T-helper 17 cell (primary cell): ENCODE measurements at regions not wholly inside any gene's neighbourhood (a gene's known extent, or its start where the extent isn't known, plus 50 kb on each side); places are given as distances from the start of the nearest gene placed in this dataset.
"Not testable (repeated sequence)": the region's sequence is repeated elsewhere in the genome, so short reads cannot be mapped to it uniquely, and the experiment has no call there.

Experiments used
- ATAC-seq: fragments of 150-1000 bp; cut with Tn5 transposase; 2 replicates; pipeline ENCODE4 v1.10.0; 2021; ENCODE audit warnings: mild to moderate bottlenecking, moderate library complexity
- DNase-seq, 3 donors: peaks; one replicate each; pipeline versions ENCODE4 v3.0.0 to v3.0.0-alpha.2; 2020 to 2021
- H3K9me3 ChIP-seq: one replicate; pipeline ENCODE4 v1.7.0; 2013; ENCODE audit warnings: low read length, mild to moderate bottlenecking; ENCODE audit not compliant: control insufficient read depth, poor library complexity, severe bottlenecking
- H3K27ac Mint-ChIP-seq: one replicate; pipeline ENCODE4 v1.8.0; 2022; ENCODE audit warnings: mild to moderate bottlenecking, moderate library complexity, mixed read lengths
- H3K27me3 Mint-ChIP-seq: one replicate; pipeline ENCODE4 v1.8.0; 2022; ENCODE audit warnings: mixed read lengths
- H3K36me3 Mint-ChIP-seq: one replicate; pipeline ENCODE4 v1.8.0; 2022; ENCODE audit warnings: low read depth, mixed read lengths
- H3K4me1 Mint-ChIP-seq: one replicate; pipeline ENCODE4 v1.8.0; 2022; ENCODE audit warnings: mild to moderate bottlenecking, mixed read lengths
- H3K4me3 Mint-ChIP-seq: one replicate; pipeline ENCODE4 v1.8.0; 2022; ENCODE audit warnings: mild to moderate bottlenecking, moderate library complexity, mixed read lengths

DNA sequence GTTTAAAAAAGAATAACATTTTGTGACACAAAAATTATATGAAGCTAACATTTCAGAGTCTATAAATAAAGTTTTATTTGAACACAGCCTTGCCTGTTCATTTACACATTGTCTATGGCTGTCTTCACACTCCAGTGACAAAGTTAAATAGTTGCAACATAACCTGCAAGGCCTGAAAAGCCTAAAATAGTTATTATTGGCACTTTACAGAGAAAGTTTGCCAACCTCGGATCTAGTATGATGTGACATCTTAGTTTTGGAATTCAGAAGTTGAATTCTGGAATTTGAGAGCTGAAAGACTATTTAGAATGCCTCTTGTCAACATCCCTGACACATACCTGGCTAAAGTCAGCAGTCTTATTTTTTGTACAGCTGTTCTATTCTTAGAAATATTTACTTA, 68.3 kb downstream of the DYRK2 start:
- H3K4me1 Mint-ChIP-seq, result peaks cover 6% of the 10 kb centered on the region
- no peaks in the 10 kb centered on the region for H3K27me3 Mint-ChIP-seq
- no peak overlapping the region for H3K27ac Mint-ChIP-seq
- ATAC-seq, result no peak
- no peak for DNase-seq
- H3K36me3 Mint-ChIP-seq, result no peaks in the 10 kb centered on the region
- no peak overlapping the region for H3K4me3 Mint-ChIP-seq
- H3K9me3 ChIP-seq, result no peaks in the 10 kb centered on the region

GRCh38 chr12:67719303-67719702, 70.8 kb downstream of the DYRK2 start:
- H3K27ac Mint-ChIP-seq, H3K4me1 Mint-ChIP-seq, H3K4me3 Mint-ChIP-seq, H3K9me3 ChIP-seq, H3K27me3 Mint-ChIP-seq, ATAC-seq, H3K36me3 Mint-ChIP-seq, DNase-seq: not testable (repeated sequence)

- Mint-ChIP-seq H3K4me1 (no peaks in the 10 kb centered on the region), H3K4me3 (no peak overlapping the region), H3K36me3 (peaks cover under 1% of the 10 kb centered on the region), H3K27ac (no peak overlapping the region), H3K27me3 (no peaks in the 10 kb centered on the region)
- DNase-seq, result no peak
- H3K9me3 ChIP-seq, result no peaks in the 10 kb centered on the region
- ATAC-seq, result no peak
Observed at GRCh38 chr12:67720351-67720856, 71.9 kb downstream of the DYRK2 start.

GRCh38 chr12:67721248-67721647, 72.7 kb downstream of the DYRK2 start:
- DNase-seq (no peak), ATAC-seq (no peak)
- Mint-ChIP-seq H3K4me3 (no peak overlapping the region), H3K36me3 (peaks cover 2% of the 10 kb centered on the region), H3K4me1 (no peaks in the 10 kb centered on the region), H3K27me3 (no peaks in the 10 kb centered on the region), H3K27ac (no peak overlapping the region)
- H3K9me3 ChIP-seq, result no peaks in the 10 kb centered on the region

- ATAC-seq (no peak), DNase-seq (no peak)
- H3K9me3 ChIP-seq, result no peaks in the 10 kb centered on the region
- Mint-ChIP-seq H3K27ac (no peak overlapping the region), H3K27me3 (no peaks in the 10 kb centered on the region), H3K4me1 (no peaks in the 10 kb centered on the region), H3K36me3 (peaks cover 2% of the 10 kb centered on the region), H3K4me3 (no peak overlapping the region)
Observed at GRCh38 chr12:67722296-67722695, 73.8 kb downstream of the DYRK2 start.

- no peaks in the 10 kb centered on the region for H3K9me3 ChIP-seq
- no peak for DNase-seq
- Mint-ChIP-seq H3K4me3 (no peak overlapping the region), H3K27ac (no peak overlapping the region), H3K27me3 (peaks cover 4% of the 10 kb centered on the region), H3K36me3 (peaks cover 2% of the 10 kb centered on the region), H3K4me1 (peaks cover 4% of the 10 kb centered on the region)
- no peak for ATAC-seq
Observed at GRCh38 chr12:67726868-67727267, 78.3 kb downstream of the DYRK2 start.

DNA sequence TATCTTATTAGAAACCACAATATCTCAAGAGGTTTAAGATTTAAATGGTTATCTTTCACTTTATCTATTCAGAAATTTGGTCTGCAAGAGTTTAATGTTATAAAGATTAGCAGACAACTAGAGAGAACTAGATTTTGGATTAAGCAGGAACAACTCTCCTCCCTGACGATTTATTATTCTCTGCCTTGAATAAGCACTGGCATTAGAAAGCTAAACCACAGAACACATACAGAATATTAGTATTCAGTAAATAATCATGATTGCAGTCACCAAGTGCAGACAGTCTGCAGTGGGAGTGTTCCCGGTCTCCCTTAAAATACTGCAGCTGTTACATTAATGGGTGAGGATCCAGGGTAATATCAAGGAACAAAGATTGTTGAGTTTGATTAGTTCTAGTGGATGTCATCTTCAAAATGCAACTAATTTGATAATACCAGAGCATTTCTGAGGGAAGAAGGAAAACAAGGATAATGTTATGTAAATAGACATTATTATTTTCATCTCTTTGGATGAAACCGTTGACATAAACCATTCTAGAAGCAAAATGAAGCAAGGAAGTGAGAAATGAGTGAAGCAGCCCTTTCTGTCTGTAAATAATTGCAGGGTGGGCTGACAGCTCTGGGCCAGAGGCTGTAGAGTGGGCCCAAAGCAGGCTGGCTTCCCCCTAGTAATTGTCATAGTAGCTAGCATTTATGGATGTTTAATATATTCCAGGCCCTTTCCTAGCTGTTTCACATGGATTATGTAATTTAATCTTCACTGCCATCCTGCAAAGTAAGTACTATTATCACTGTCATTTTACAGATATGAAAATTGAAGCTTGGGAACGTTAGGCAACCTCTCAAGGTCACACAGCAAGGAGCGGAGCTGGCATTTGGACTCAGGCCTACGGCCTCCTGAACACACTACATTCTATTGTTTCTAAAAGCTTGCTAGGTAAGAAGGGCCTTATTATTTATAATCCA, 79.4 kb downstream of the DYRK2 start:
- Mint-ChIP-seq H3K27me3 (peaks cover 6% of the 10 kb centered on the region), H3K27ac (no peak overlapping the region), H3K4me3 (no peak overlapping the region)

GRCh38 chr12:67732857-67733256, 84.3 kb downstream of the DYRK2 start:
- ATAC-seq (no peak), DNase-seq (no peak)
- H3K27ac Mint-ChIP-seq, result no peak overlapping the region
- H3K27me3 Mint-ChIP-seq, result peaks cover 6% of the 10 kb centered on the region
- peaks cover 4% of the 10 kb centered on the region for H3K36me3 Mint-ChIP-seq
- no peaks in the 10 kb centered on the region for H3K9me3 ChIP-seq
- peaks cover under 1% of the 10 kb centered on the region for H3K4me1 Mint-ChIP-seq
- H3K4me3 Mint-ChIP-seq, result no peak overlapping the region

More for the DNA sequence above, 79.4 kb downstream of the DYRK2 start:
- no peaks in the 10 kb centered on the region for H3K9me3 ChIP-seq
- ATAC-seq (no peak), DNase-seq (no peak)
- Mint-ChIP-seq H3K36me3 (peaks cover 3% of the 10 kb centered on the region), H3K4me1 (peaks cover 4% of the 10 kb centered on the region)

DNA sequence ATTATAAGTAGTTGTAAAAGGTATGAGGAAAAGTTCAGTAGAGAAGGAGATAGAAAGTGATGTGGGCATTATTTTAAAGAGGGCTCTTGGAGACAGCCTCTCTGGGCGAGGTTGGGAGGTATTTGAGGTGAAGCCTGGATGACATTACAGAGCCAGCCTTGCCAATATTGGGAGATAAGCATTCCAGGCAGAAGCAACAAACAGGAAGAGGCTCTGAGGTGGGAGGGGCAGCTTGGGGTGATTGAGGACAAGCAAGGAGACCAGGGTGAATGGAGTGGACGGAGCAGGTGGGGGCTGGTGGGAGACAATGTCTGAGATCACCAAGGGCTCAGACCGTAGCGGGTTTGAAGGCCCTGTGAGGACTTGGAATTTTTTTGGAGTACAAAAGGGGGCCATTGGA, 87.3 kb downstream of the DYRK2 start:
- Mint-ChIP-seq H3K4me3 (no peak overlapping the region), H3K4me1 (no peaks in the 10 kb centered on the region), H3K27me3 (peaks cover 6% of the 10 kb centered on the region), H3K27ac (no peak overlapping the region), H3K36me3 (peaks cover 4% of the 10 kb centered on the region)
- no peaks in the 10 kb centered on the region for H3K9me3 ChIP-seq
- no peak for ATAC-seq
- DNase-seq, result no peak

GRCh38 chr12:67740711-67741110, 92.2 kb downstream of the DYRK2 start:
- no peak for DNase-seq
- Mint-ChIP-seq H3K36me3 (peaks cover 1% of the 10 kb centered on the region), H3K27ac (no peak overlapping the region), H3K4me1 (no peaks in the 10 kb centered on the region), H3K4me3 (no peak overlapping the region), H3K27me3 (no peaks in the 10 kb centered on the region)
- ATAC-seq, result no peak
- no peaks in the 10 kb centered on the region for H3K9me3 ChIP-seq

DNA sequence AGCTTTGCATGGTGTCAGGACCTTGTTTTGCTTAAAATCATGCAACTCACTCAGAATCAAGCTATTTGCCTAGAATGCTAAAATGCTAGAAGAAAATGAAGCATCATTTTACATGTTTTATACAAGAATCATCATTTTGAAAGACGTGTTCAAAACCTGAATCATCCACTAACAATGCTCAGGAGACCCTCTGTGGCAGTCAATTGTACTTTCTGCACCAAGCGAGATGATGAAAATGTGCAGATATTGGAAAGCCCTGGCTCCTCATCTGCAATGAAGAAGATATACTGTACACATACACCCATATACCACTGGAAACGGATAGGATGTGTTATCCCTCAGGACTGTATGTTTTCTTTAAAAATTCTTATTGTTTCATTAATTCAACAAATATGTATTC, 92.7 kb downstream of the DYRK2 start:
- no peak for ATAC-seq
- Mint-ChIP-seq H3K4me1 (no peaks in the 10 kb centered on the region), H3K27me3 (no peaks in the 10 kb centered on the region), H3K27ac (no peak overlapping the region), H3K4me3 (no peak overlapping the region), H3K36me3 (no peaks in the 10 kb centered on the region)
- no peaks in the 10 kb centered on the region for H3K9me3 ChIP-seq
- no peak for DNase-seq

GRCh38 chr12:67742461-67742860, 93.9 kb downstream of the DYRK2 start:
- Mint-ChIP-seq H3K36me3 (no peaks in the 10 kb centered on the region), H3K27me3 (no peaks in the 10 kb centered on the region), H3K4me1 (no peaks in the 10 kb centered on the region), H3K4me3 (no peak overlapping the region), H3K27ac (no peak overlapping the region)
- DNase-seq (no peak), ATAC-seq (no peak)
- no peaks in the 10 kb centered on the region for H3K9me3 ChIP-seq

DNA sequence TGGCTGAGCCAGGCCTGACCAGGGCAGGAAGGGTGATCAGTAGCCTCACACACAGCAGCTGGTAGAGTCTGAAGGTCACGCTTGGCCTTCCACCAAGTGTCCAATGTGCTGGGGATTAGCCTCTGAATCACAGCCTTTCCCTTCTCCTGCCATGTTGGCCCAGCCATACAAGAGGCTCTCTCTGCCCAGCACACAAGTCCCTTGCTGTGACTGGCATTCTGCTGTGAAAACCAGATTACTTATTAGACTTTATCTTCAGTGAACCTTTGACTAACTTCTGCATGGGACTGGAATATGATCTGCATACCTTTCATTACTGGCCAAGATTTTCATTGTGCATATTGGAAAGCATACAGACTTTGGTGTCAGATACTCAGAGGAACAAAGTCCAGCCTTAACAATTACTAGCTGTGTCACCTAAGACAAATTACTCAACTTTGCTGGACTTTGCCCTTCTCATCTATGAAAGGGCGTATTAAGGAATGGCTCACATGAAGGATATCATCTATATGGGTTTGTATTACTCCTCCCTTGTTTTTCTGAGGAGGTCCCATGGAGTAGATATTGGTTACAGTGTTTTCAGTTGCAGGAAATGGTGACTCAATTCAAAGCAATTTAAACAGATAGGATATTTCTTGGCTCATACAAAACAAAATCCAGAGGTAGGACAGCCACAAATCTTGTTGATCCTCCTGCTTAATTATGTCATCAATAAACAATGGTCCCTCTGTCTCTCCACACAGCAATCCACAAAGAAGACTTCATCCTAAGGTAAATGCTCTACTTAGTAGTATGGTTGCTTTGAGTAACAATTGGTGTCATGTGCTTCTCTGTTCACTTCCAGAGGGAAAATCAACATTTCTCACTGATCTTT, 99.6 kb downstream of the DYRK2 start:
- H3K4me1 Mint-ChIP-seq, result no peaks in the 10 kb centered on the region
- DNase-seq (no peak), ATAC-seq (no peak)
- no peak overlapping the region for H3K27ac Mint-ChIP-seq
- H3K36me3 Mint-ChIP-seq, result no peaks in the 10 kb centered on the region
- H3K4me3 Mint-ChIP-seq, result no peak overlapping the region
- H3K27me3 Mint-ChIP-seq, result no peaks in the 10 kb centered on the region
- no peaks in the 10 kb centered on the region for H3K9me3 ChIP-seq
